B cell (primary cell): ENCODE measurements at regions not wholly inside any gene's neighbourhood (a gene's known extent, or its start where the extent isn't known, plus 50 kb on each side); places are given as distances from the start of the nearest gene placed in this dataset.

Experiments
- ATAC-seq: fragments of 200-7000 bp; cut with Tn5 transposase; one replicate; pipeline ENCODE4 v1.10.0; 2021; ENCODE audit warnings: low read depth, mild to moderate bottlenecking, moderate number of reproducible peaks, moderate library complexity
- CTCF ChIA-PET: fragments of 350-600 bp; sonication (Branson Sonifier 250); formaldehyde crosslinking; loops from one replicate; lab custom pipeline; 2021; ENCODE audit warnings: antibody characterized with exemption, inconsistent platforms; lab: Charles Lee
- POLR2A ChIA-PET: fragments of 350-600 bp; sonication (Branson Sonifier 250); formaldehyde crosslinking; loops from one replicate; lab custom pipeline; 2021; ENCODE audit warnings: antibody characterized with exemption; lab: Charles Lee
- DNase-seq: peaks from one replicate; pipeline ENCODE4 v3.0.0; 2013
- H2AFZ ChIP-seq: 2 replicates; pipeline ENCODE4 v1.6.1; 2012; ENCODE audit warnings: mild to moderate bottlenecking, low read depth, low read length; ENCODE audit not compliant: insufficient read depth, poor library complexity, severe bottlenecking
- H3K27ac ChIP-seq, 2 donors: 1 replicate in 1 of 2; 2 replicates in 1 of 2; pipeline ENCODE4 v1.5.1; 2012 to 2013; ENCODE audit warnings: low read length in 2 of 2, mild to moderate bottlenecking in 2 of 2, moderate library complexity in 1 of 2
- H3K27me3 ChIP-seq, 4 experiments: fragments of 200-600 bp in 1 of 4; sonication (generic) in 1 of 4; replicated peaks in 1 of 4; 1 replicate in 2 of 4; 2 replicates in 2 of 4; pipeline versions ENCODE4 v1.6.1 to v1.7.0; 2013 to 2016; ENCODE audit warnings: low read length in 3 of 4, mild to moderate bottlenecking in 2 of 4, mixed read lengths in 1 of 4, moderate library complexity in 1 of 4; ENCODE audit not compliant: insufficient read depth in 4 of 4, control insufficient read depth in 3 of 4; ENCODE audit errors: control extremely low read depth in 1 of 4
- H3K36me3 ChIP-seq, 2 experiments: replicated peaks in 1 of 2; 1 replicate in 1 of 2; 2 replicates in 1 of 2; pipeline versions ENCODE4 v1.6.1 to v1.7.1; 2013; ENCODE audit warnings: low read length in 1 of 2; ENCODE audit not compliant: insufficient read depth in 2 of 2, control insufficient read depth in 1 of 2; ENCODE audit errors: control extremely low read depth in 1 of 2, extremely low read depth in 1 of 2
- H3K4me1 ChIP-seq, 2 donors: fragments of 200-600 bp in 1 of 2; sonication (generic) in 1 of 2; 1 replicate in 1 of 2; 2 replicates in 1 of 2; pipeline versions ENCODE4 v1.5.1 to v1.6.1; 2013 to 2017; ENCODE audit warnings: low read length in 2 of 2; ENCODE audit not compliant: control insufficient read depth in 2 of 2, insufficient read depth in 2 of 2
- H3K4me2 ChIP-seq: replicated peaks from 2 replicates; pipeline ENCODE3; 2012; ENCODE audit warnings: mild to moderate bottlenecking, low read depth, low read length; ENCODE audit not compliant: poor library complexity, severe bottlenecking
- H3K4me3 ChIP-seq, 5 experiments: fragments of 200-600 bp in 1 of 5; sonication (generic) in 1 of 5; 1 replicate in 3 of 5; 2 replicates in 2 of 5; pipeline versions ENCODE4 v1.5.1 to v1.7.0; 2011 to 2016; ENCODE audit warnings: low read length in 4 of 5, mild to moderate bottlenecking in 4 of 5, low read depth in 2 of 5, control low read depth in 1 of 5, moderate library complexity in 1 of 5; ENCODE audit not compliant: insufficient read depth in 1 of 5; ENCODE audit errors: control extremely low read depth in 1 of 5, extremely low read depth in 1 of 5
- H3K79me2 ChIP-seq: fragments of 200-600 bp; sonication (generic); one replicate; pipeline ENCODE4 v1.6.0; 2016; ENCODE audit warnings: low read length; ENCODE audit not compliant: control insufficient read depth, insufficient read depth
- H3K9ac ChIP-seq: fragments of 200-600 bp; sonication (generic); 2 replicates; pipeline ENCODE4 v1.6.1; 2017; ENCODE audit warnings: mild to moderate bottlenecking, low read length, moderate library complexity
- H3K9me3 ChIP-seq, 3 donors: one replicate each; pipeline versions ENCODE4 v1.6.1 to v1.7.1; 2013; ENCODE audit warnings: low read length in 2 of 3; ENCODE audit not compliant: control insufficient read depth in 2 of 3, insufficient read depth in 1 of 3; ENCODE audit errors: control extremely low read depth in 1 of 3
- H4K20me1 ChIP-seq: 2 replicates; pipeline ENCODE4 v1.6.0; 2012; ENCODE audit warnings: mild to moderate bottlenecking, low read length; ENCODE audit not compliant: insufficient read depth, control insufficient read depth, poor library complexity, severe bottlenecking
- H3K27ac Mint-ChIP-seq: one replicate; pipeline ENCODE4 v1.8.0; 2021; ENCODE audit warnings: mixed read lengths
- H3K27me3 Mint-ChIP-seq: one replicate; pipeline ENCODE4 v1.8.0; 2021; ENCODE audit warnings: mixed read lengths
- H3K4me1 Mint-ChIP-seq: one replicate; pipeline ENCODE4 v1.8.0; 2021; ENCODE audit warnings: mixed read lengths
- H3K4me3 Mint-ChIP-seq: one replicate; pipeline ENCODE4 v1.8.0; 2021; ENCODE audit warnings: mixed read lengths
- H3K9me3 Mint-ChIP-seq: one replicate; pipeline ENCODE4 v1.8.0; 2022; ENCODE audit warnings: mixed read lengths; ENCODE audit not compliant: insufficient read depth
- EZH2 ChIP-seq: IDR thresholded peaks from 2 replicates; pipeline ENCODE4 v1.6.1; 2012; ENCODE audit warnings: borderline replicate concordance, low read depth, mild to moderate bottlenecking, moderate library complexity, low read length; ENCODE audit not compliant: insufficient read depth, poor library complexity, severe bottlenecking
- WGBS: methylation state at CpG from one replicate; pipeline ENCODE4 v1.1.5; 2013; ENCODE audit warnings: missing lambda C conversion rate; ENCODE audit not compliant: insufficient coverage; 5-methylcytosine and 5-hydroxymethylcytosine counted together
- intact Hi-C: fragments of 100-400 bp; cut with micrococcal nuclease; formaldehyde crosslinking; loops from one replicate; pipeline ENCODE4 v1.10.0; 2022
- TF ChIP-seq, protein P1 (sequence below): fragments of 200-600 bp; IDR thresholded peaks from one replicate; pipeline ENCODE4 v1.8.0; 2022; ENCODE audit warnings: antibody characterized with exemption, mild to moderate bottlenecking

DNA sequence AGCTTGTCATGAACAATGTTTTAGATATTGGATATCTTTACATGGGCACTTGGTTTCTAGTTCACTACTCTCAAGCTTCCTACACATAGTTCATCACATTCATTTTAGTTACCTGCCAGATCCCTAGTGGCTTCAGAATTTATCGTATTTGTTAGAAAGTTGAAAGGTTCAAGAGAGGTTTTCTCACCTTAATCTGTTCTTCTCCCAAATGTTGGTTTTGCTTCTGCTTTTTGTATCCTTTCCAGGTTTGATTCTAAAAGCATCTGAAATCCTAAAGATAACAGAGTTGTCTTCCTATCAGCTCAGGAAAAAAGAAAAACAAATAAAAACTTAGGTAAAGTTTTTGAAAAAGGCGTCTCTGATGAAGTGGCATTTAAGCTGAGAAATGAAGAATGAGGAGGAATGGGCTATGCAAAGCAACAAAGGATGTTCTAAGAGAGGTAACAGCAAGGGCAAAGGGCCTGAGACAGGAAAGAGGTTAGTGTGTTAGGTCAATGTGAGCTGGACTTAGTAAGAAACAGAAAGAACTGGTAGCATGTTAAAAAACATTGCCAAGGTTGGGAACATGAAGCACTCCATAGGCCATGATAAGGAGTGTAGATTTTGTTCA is 104.7 kb upstream of the CMC1 start:
- ATAC-seq = no peak
- CTCF ChIA-PET = no interaction called here

GRCh38 chr3:28138043-28138610 is 103.3 kb upstream of the CMC1 start:
- CTCF ChIA-PET = no interaction called here

More for the DNA sequence above, 104.7 kb upstream of the CMC1 start:
- no peaks in the 10 kb centered on the region for H3K9me3 ChIP-seq
- DNase-seq = no peak
- TF ChIP-seq, protein P1, sequence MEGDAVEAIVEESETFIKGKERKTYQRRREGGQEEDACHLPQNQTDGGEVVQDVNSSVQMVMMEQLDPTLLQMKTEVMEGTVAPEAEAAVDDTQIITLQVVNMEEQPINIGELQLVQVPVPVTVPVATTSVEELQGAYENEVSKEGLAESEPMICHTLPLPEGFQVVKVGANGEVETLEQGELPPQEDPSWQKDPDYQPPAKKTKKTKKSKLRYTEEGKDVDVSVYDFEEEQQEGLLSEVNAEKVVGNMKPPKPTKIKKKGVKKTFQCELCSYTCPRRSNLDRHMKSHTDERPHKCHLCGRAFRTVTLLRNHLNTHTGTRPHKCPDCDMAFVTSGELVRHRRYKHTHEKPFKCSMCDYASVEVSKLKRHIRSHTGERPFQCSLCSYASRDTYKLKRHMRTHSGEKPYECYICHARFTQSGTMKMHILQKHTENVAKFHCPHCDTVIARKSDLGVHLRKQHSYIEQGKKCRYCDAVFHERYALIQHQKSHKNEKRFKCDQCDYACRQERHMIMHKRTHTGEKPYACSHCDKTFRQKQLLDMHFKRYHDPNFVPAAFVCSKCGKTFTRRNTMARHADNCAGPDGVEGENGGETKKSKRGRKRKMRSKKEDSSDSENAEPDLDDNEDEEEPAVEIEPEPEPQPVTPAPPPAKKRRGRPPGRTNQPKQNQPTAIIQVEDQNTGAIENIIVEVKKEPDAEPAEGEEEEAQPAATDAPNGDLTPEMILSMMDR = no peak
- no peak for TF ChIP-seq EZH2
- no peaks in the 10 kb centered on the region for H4K20me1 ChIP-seq
- Mint-ChIP-seq H3K27me3 (no peaks in the 10 kb centered on the region), H3K4me3 (no peak overlapping the region), H3K27ac (no peak overlapping the region), H3K4me1 (no peaks in the 10 kb centered on the region), H3K9me3 (no peaks in the 10 kb centered on the region)
- H3K27me3 ChIP-seq = no peaks in the 10 kb centered on the region
- no peaks in the 10 kb centered on the region for H3K79me2 ChIP-seq
- no peak overlapping the region for H3K27ac ChIP-seq
- WGBS = 86% methylated on average over 1 of the region's 2 CpGs
- H2AFZ ChIP-seq = no peak overlapping the region
- H3K4me2 ChIP-seq = no peak overlapping the region
- peaks cover 0 to 3% of the 10 kb centered on the region in 2 donors for H3K4me1 ChIP-seq
- no peak overlapping the region for H3K4me3 ChIP-seq
- intact Hi-C loops = no loop called here
- POLR2A ChIA-PET = no interaction called here
- H3K9ac ChIP-seq = no peak overlapping the region
- no peaks in the 10 kb centered on the region for H3K36me3 ChIP-seq

More at GRCh38 chr3:28138043-28138610, 103.3 kb upstream of the CMC1 start:
- Mint-ChIP-seq H3K9me3 (no peaks in the 10 kb centered on the region), H3K27me3 (no peaks in the 10 kb centered on the region), H3K27ac (no peak overlapping the region), H3K4me1 (no peaks in the 10 kb centered on the region), H3K4me3 (no peak overlapping the region)
- peaks cover 0 to 3% of the 10 kb centered on the region in 2 donors for H3K4me1 ChIP-seq
- no peaks in the 10 kb centered on the region for H3K9me3 ChIP-seq
- ATAC-seq (no peak), DNase-seq (no peak)
- no peaks in the 10 kb centered on the region for H3K27me3 ChIP-seq
- no peaks in the 10 kb centered on the region for H3K36me3 ChIP-seq
- intact Hi-C loops = no loop called here
- no peak overlapping the region for H2AFZ ChIP-seq
- WGBS = 96% methylated on average over 2 of the region's 6 CpGs
- no peak overlapping the region for H3K9ac ChIP-seq
- TF ChIP-seq, protein P1 = no peak
- no peak for TF ChIP-seq EZH2
- no peaks in the 10 kb centered on the region for H4K20me1 ChIP-seq
- POLR2A ChIA-PET = no interaction called here
- no peaks in the 10 kb centered on the region for H3K79me2 ChIP-seq
- no peak overlapping the region for H3K27ac ChIP-seq
- H3K4me3 ChIP-seq = no peak overlapping the region
- H3K4me2 ChIP-seq = no peak overlapping the region
